ENCODE measurements at regions not wholly inside any gene's neighbourhood (a gene's known extent, or its start where the extent isn't known, plus 50 kb on each side); places are given as distances from the start of the nearest gene placed in this dataset.
A peak's percentile ranks its signal among the peaks of the same experiment; 100 is the strongest.

DNA sequence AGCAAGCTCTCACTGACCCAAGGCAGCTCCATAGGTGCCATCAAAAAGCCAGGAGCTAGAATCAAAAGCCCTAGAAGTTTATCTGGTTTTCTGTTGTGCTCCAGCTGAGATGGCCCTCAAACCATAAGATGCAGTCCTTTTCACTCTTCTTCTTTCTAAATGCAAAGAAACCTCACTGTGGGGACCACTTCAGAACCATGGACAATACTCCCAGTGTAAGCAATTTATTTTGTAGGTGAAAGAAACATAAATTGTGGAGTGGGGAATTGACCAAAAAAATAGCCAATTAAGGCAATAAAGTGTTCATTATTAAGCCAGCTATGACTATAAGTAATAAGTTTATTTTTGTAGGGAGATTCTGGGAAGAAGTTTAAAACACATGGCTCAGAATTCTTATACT, 1399.9 kb downstream of the PLA2G4A start:
- no peak for ATAC-seq

DNA sequence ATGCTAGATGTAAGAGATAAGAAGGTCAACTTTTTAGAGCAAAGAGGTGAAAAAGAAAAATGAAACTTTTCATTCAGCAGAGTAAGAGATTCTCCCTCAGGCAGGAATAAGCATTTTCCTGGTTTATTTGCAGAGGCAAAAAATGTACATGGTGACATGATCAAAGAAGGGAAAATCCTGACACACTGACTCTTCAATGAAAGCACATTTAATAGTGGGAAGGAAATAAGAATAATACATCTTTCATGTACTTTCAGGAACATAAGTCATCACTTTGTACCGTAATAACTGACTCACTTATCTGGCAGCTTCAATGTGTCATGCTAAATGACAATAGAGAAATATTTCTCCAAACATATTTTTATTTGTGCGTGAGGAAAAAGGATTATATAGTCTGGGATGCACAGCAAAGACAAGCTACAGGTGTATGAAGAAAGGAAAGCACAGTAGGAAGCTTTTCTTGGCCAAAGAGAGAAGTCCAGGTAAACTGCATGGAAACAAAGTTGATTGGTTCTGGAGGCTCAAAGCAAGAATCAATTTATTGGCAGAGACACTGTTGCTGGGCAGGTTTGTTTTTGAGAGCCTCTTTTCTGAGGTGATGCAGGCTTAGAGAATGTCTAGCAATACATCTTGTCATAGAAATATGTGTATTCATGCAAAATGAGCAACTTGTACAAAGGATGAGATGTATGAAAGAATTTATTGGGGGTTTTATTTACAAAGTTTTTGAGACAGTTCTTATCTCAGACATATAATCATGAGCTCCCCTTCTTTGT, 1409.0 kb downstream of the PLA2G4A start:
- peak; percentile 91 for ATAC-seq
- no peak for TF ChIP-seq BACH2 (CRISPR knock-in tag; IDR thresholded peaks at IDR 0.05; ENCODE audit: borderline replicate concordance)
- peak; percentile 90; the same call in 1 of the 2 replicates for TF ChIP-seq TOX (CRISPR knock-in tag; IDR thresholded peaks at IDR 0.05; ENCODE audit: borderline replicate concordance)
- TF ChIP-seq ZNF565 (CRISPR knock-in tag; conservative IDR thresholded peaks at IDR 0.05; ENCODE audit: low read depth), result no peak

More for the DNA sequence above, 1399.9 kb downstream of the PLA2G4A start:
- TF ChIP-seq, protein P1, sequence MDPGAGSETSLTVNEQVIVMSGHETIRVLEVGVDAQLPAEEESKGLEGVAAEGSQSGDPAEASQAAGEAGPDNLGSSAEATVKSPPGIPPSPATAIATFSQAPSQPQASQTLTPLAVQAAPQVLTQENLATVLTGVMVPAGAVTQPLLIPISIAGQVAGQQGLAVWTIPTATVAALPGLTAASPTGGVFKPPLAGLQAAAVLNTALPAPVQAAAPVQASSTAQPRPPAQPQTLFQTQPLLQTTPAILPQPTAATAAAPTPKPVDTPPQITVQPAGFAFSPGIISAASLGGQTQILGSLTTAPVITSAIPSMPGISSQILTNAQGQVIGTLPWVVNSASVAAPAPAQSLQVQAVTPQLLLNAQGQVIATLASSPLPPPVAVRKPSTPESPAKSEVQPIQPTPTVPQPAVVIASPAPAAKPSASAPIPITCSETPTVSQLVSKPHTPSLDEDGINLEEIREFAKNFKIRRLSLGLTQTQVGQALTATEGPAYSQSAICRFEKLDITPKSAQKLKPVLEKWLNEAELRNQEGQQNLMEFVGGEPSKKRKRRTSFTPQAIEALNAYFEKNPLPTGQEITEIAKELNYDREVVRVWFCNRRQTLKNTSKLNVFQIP (CRISPR knock-in tag; IDR thresholded peaks at IDR 0.05; ENCODE audit: borderline replicate concordance, low read depth), result no peak
- TF ChIP-seq, protein P2, sequence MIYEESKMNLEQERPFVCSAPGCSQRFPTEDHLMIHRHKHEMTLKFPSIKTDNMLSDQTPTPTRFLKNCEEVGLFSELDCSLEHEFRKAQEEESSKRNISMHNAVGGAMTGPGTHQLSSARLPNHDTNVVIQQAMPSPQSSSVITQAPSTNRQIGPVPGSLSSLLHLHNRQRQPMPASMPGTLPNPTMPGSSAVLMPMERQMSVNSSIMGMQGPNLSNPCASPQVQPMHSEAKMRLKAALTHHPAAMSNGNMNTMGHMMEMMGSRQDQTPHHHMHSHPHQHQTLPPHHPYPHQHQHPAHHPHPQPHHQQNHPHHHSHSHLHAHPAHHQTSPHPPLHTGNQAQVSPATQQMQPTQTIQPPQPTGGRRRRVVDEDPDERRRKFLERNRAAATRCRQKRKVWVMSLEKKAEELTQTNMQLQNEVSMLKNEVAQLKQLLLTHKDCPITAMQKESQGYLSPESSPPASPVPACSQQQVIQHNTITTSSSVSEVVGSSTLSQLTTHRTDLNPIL (CRISPR knock-in tag; IDR thresholded peaks at IDR 0.05; ENCODE audit: low read depth), result no peak
- TF ChIP-seq, protein P3, sequence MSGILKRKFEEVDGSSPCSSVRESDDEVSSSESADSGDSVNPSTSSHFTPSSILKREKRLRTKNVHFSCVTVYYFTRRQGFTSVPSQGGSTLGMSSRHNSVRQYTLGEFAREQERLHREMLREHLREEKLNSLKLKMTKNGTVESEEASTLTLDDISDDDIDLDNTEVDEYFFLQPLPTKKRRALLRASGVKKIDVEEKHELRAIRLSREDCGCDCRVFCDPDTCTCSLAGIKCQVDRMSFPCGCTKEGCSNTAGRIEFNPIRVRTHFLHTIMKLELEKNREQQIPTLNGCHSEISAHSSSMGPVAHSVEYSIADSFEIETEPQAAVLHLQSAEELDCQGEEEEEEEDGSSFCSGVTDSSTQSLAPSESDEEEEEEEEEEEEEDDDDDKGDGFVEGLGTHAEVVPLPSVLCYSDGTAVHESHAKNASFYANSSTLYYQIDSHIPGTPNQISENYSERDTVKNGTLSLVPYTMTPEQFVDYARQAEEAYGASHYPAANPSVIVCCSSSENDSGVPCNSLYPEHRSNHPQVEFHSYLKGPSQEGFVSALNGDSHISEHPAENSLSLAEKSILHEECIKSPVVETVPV (CRISPR knock-in tag; IDR thresholded peaks at IDR 0.05), result no peak
- TF ChIP-seq ISL1 (CRISPR knock-in tag; IDR thresholded peaks at IDR 0.05), result no peak
- TF ChIP-seq BACH2 (CRISPR knock-in tag; IDR thresholded peaks at IDR 0.05; ENCODE audit: borderline replicate concordance), result no peak
- TF ChIP-seq TOX (CRISPR knock-in tag; IDR thresholded peaks at IDR 0.05; ENCODE audit: borderline replicate concordance), result no peak
- TF ChIP-seq OSR1 (CRISPR knock-in tag; IDR thresholded peaks at IDR 0.05), result no peak
- no peak for TF ChIP-seq GLIS3 (CRISPR knock-in tag; IDR thresholded peaks at IDR 0.05)
- no peak for TF ChIP-seq ZC3H10 (CRISPR knock-in tag; IDR thresholded peaks at IDR 0.05)
- TF ChIP-seq, protein P4, sequence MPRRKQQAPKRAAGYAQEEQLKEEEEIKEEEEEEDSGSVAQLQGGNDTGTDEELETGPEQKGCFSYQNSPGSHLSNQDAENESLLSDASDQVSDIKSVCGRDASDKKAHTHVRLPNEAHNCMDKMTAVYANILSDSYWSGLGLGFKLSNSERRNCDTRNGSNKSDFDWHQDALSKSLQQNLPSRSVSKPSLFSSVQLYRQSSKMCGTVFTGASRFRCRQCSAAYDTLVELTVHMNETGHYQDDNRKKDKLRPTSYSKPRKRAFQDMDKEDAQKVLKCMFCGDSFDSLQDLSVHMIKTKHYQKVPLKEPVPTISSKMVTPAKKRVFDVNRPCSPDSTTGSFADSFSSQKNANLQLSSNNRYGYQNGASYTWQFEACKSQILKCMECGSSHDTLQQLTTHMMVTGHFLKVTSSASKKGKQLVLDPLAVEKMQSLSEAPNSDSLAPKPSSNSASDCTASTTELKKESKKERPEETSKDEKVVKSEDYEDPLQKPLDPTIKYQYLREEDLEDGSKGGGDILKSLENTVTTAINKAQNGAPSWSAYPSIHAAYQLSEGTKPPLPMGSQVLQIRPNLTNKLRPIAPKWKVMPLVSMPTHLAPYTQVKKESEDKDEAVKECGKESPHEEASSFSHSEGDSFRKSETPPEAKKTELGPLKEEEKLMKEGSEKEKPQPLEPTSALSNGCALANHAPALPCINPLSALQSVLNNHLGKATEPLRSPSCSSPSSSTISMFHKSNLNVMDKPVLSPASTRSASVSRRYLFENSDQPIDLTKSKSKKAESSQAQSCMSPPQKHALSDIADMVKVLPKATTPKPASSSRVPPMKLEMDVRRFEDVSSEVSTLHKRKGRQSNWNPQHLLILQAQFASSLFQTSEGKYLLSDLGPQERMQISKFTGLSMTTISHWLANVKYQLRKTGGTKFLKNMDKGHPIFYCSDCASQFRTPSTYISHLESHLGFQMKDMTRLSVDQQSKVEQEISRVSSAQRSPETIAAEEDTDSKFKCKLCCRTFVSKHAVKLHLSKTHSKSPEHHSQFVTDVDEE (CRISPR knock-in tag; IDR thresholded peaks at IDR 0.05), result no peak
- TF ChIP-seq TCF4 (CRISPR knock-in tag; IDR thresholded peaks at IDR 0.05; ENCODE audit: borderline replicate concordance), result no peak
- no peak for TF ChIP-seq PPARA (CRISPR knock-in tag; IDR thresholded peaks at IDR 0.05; ENCODE audit: borderline replicate concordance)

DNA sequence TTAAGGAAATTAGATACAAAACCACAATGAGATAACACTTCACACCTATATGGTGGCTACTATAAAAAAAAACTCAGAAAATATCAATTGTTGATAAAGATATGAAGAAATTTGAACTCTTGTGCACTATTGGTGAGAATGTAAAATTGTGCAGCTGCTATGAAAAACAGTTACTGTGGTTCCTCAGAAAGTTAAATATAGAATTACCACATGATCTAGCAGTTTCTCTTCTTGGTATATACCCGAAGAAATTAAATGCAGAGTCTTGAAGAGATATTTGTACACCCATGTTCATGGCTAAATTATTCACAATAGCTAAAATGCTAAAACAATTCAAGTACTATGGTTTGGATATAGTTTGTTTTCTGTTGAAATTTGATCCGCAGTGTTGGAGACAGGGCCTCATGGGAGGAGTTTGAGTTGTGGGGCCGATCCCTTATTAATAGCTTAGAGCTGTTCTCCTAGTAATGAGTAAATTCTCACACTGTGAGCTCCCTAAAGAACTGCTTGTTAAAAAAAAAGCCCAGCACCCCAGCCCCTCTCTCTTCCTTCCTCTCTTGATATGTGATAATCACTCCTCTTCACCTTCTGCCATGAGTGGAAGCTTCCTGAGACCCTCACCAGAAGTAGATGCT, 1412.1 kb downstream of the PLA2G4A start:
- TF ChIP-seq ISL1 (CRISPR knock-in tag; IDR thresholded peaks at IDR 0.05), result no peak
- no peak for TF ChIP-seq ESRRG (CRISPR knock-in tag; IDR thresholded peaks at IDR 0.05)
- no peak for TF ChIP-seq ZFP30 (CRISPR knock-in tag; IDR thresholded peaks at IDR 0.05)
- TF ChIP-seq GLIS3 (CRISPR knock-in tag; IDR thresholded peaks at IDR 0.05), result no peak
- TF ChIP-seq, protein P2 (CRISPR knock-in tag; IDR thresholded peaks at IDR 0.05; ENCODE audit: low read depth), result no peak
- TF ChIP-seq, protein P1 (CRISPR knock-in tag; IDR thresholded peaks at IDR 0.05; ENCODE audit: borderline replicate concordance, low read depth), result no peak
- no peak for TF ChIP-seq CSDC2 (CRISPR knock-in tag; IDR thresholded peaks at IDR 0.05)
- no peak for TF ChIP-seq ZC3H10 (CRISPR knock-in tag; IDR thresholded peaks at IDR 0.05)
- TF ChIP-seq, protein P5, sequence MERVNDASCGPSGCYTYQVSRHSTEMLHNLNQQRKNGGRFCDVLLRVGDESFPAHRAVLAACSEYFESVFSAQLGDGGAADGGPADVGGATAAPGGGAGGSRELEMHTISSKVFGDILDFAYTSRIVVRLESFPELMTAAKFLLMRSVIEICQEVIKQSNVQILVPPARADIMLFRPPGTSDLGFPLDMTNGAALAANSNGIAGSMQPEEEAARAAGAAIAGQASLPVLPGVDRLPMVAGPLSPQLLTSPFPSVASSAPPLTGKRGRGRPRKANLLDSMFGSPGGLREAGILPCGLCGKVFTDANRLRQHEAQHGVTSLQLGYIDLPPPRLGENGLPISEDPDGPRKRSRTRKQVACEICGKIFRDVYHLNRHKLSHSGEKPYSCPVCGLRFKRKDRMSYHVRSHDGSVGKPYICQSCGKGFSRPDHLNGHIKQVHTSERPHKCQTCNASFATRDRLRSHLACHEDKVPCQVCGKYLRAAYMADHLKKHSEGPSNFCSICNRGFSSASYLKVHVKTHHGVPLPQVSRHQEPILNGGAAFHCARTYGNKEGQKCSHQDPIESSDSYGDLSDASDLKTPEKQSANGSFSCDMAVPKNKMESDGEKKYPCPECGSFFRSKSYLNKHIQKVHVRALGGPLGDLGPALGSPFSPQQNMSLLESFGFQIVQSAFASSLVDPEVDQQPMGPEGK (CRISPR knock-in tag; IDR thresholded peaks at IDR 0.05; ENCODE audit: borderline replicate concordance), result no peak
- no peak for TF ChIP-seq OSR1 (CRISPR knock-in tag; IDR thresholded peaks at IDR 0.05)
- TF ChIP-seq, protein P4 (CRISPR knock-in tag; IDR thresholded peaks at IDR 0.05), result no peak
- no peak for TF ChIP-seq BACH2 (CRISPR knock-in tag; IDR thresholded peaks at IDR 0.05; ENCODE audit: borderline replicate concordance)
- TF ChIP-seq ZNF70 (CRISPR knock-in tag; IDR thresholded peaks at IDR 0.05), result no peak
- TF ChIP-seq PPARA (CRISPR knock-in tag; IDR thresholded peaks at IDR 0.05; ENCODE audit: borderline replicate concordance), result no peak
- TF ChIP-seq ZNF565 (CRISPR knock-in tag; conservative IDR thresholded peaks at IDR 0.05; ENCODE audit: low read depth), result no peak
- ATAC-seq, result no peak

All from SK-N-SH treated with all-trans-retinoic acid at 6 μM for 48 hours (cell line).